Stimulated activated naive CD8-positive, alpha-beta T cell treated with anti-CD3 and anti-CD28 coated beads, Interleukin-15, Interleukin-2, amounts not matched to agents 100 ng/mL and 50 ng/mL, for 24 hours (primary cell): ENCODE measurements at regions not wholly inside any gene's neighbourhood (a gene's known extent, or its start where the extent isn't known, plus 50 kb on each side); places are given as distances from the start of the nearest gene placed in this dataset.
"Not testable (repeated sequence)": the region's sequence is repeated elsewhere in the genome, so short reads cannot be mapped to it uniquely, and the experiment has no call there.

ENCODE experiments used
- H3K27ac Mint-ChIP-seq: one replicate; pipeline ENCODE4 v1.8.0; 2021; ENCODE audit warnings: mild to moderate bottlenecking, mixed read lengths
- H3K27me3 Mint-ChIP-seq: one replicate; pipeline ENCODE4 v1.8.0; 2021; ENCODE audit warnings: mixed read lengths
- H3K36me3 Mint-ChIP-seq: one replicate; pipeline ENCODE4 v1.8.0; 2021; ENCODE audit warnings: low read depth, mixed read lengths
- H3K4me1 Mint-ChIP-seq: one replicate; pipeline ENCODE4 v1.8.0; 2021; ENCODE audit warnings: low read depth, mixed read lengths
- H3K4me3 Mint-ChIP-seq: one replicate; pipeline ENCODE4 v1.8.0; 2021; ENCODE audit warnings: mild to moderate bottlenecking, mixed read lengths
- H3K9me3 Mint-ChIP-seq: one replicate; pipeline ENCODE4 v1.8.0; 2021; ENCODE audit warnings: mixed read lengths

DNA sequence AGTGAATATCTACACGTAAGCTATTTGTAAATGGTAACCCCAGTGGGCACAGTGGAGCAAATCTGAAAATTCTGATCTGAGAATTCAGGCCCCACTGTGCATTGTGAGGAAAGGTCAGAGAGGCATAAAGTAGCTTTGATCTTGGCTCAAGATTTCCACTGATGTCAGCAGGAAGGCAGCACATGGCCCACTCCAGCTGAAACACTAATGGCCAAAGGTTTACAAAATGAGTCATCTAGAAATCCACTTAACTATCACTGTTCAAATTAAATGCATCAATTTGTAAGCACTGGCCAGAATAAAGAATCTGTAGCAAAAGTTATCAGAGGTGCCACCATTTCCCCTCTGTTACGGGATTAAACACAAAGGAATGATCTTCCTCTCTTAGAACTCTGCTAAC is 191.6 kb downstream of the C9orf152 start:
- H3K36me3 Mint-ChIP-seq = no peaks in the 10 kb centered on the region
- no peak overlapping the region for H3K27ac Mint-ChIP-seq
- H3K4me3 Mint-ChIP-seq = no peak overlapping the region
- H3K27me3 Mint-ChIP-seq = no peaks in the 10 kb centered on the region
- no peaks in the 10 kb centered on the region for H3K9me3 Mint-ChIP-seq
- H3K4me1 Mint-ChIP-seq = peaks cover 10% of the 10 kb centered on the region

DNA sequence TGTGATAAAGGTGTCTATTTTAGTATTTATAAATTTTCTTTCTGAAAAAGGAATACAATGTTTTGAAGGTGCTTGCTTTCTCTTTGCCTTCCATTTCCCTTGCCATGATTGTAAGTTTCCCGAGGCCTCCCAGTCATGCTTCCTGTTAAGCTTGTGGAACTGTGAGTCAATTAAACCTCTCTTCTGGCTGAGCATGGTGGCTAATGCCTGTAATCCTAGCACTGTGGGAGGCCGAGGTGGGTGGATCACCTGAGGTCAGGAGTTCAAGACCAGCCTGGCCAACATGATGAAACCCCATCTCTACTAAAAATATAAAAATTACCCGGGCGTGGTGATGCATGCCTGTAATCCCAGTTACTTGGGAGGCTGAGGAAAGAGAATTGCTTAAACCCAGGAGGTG is 187.7 kb downstream of the C9orf152 start:
- H3K27me3 Mint-ChIP-seq, H3K4me3 Mint-ChIP-seq, H3K36me3 Mint-ChIP-seq, H3K27ac Mint-ChIP-seq, H3K9me3 Mint-ChIP-seq: not testable (repeated sequence)
- H3K4me1 Mint-ChIP-seq = peaks cover 20% of the 10 kb centered on the region

DNA sequence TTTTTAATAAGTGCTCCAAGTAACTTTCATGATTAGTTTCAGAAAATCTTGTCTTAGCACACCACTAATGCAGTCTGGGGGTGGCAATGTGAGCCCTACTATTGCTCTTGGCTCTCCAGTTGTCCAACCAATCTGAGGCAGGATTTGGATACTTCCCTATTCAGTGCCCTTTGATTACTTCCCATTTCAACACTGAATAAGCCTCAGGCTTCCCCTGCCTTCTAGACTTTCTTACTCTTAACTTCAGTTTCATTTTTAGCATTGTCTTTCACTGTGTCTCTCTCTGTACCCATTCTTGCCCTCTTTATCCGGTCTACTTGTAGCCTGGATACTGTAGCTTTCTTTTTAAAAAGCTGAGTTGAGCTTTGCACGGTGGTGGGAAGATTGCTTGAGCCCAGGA is 186.1 kb downstream of the C9orf152 start:
- Mint-ChIP-seq H3K36me3 (no peaks in the 10 kb centered on the region), H3K27ac (no peak overlapping the region), H3K4me3 (no peak overlapping the region), H3K9me3 (no peaks in the 10 kb centered on the region), H3K27me3 (no peaks in the 10 kb centered on the region), H3K4me1 (peaks cover 14% of the 10 kb centered on the region)

DNA sequence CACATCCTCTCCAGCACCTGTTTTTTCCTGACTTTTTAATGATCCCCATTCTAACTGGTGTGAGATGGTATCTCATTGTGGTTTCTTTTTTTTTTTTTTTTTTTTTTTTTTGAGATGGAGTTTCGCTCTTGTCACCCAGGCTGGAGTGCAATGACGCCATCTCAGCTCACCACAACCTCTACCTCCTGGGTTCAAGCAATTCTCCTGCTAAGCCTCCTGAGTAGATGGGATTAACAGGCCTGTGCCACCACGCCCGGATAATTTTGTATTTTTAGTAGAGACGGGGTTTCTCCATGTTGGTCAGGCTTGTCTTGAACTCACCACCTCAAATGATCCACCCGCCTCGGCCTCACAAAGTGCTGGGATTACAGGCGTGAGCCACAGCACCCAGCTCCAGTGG is 184.7 kb downstream of the C9orf152 start:
- not testable (repeated sequence) for H3K36me3 Mint-ChIP-seq, H3K27me3 Mint-ChIP-seq, H3K4me3 Mint-ChIP-seq, H3K27ac Mint-ChIP-seq, H3K9me3 Mint-ChIP-seq
- peaks cover 14% of the 10 kb centered on the region for H3K4me1 Mint-ChIP-seq

DNA sequence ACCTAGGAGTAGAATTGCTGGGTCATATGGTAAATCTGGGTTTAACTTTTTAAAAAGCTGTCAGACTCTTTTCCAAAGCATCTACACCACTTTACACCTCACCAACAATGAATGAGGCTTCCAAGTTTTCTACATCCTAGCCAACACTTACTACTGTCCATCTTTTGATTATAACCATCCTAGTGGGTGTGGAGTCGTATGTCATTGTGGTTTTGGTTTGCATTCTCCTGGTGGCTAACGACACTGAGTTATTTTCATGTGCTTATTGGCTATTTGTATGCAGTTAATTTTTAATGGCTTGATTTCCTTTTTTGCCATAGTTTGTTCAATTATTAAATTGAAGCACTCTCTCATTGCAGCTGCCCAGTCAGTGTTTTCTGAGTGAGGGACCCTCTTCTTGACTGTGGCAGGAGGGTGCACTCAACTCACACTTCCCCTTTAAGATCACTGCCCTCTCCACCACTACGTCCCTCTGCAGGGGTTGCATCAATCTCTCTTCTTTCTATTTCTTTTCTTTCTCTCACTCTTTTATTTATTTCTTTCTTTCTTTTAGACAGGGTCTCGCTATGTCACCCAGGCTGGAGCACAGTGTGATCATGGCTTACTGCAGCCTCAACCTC is 182.3 kb downstream of the C9orf152 start:
- peaks cover 24% of the 10 kb centered on the region for H3K4me1 Mint-ChIP-seq
- no peak overlapping the region for H3K4me3 Mint-ChIP-seq
- no peaks in the 10 kb centered on the region for H3K9me3 Mint-ChIP-seq
- no peak overlapping the region for H3K27ac Mint-ChIP-seq
- H3K36me3 Mint-ChIP-seq = no peaks in the 10 kb centered on the region
- H3K27me3 Mint-ChIP-seq = no peaks in the 10 kb centered on the region

DNA sequence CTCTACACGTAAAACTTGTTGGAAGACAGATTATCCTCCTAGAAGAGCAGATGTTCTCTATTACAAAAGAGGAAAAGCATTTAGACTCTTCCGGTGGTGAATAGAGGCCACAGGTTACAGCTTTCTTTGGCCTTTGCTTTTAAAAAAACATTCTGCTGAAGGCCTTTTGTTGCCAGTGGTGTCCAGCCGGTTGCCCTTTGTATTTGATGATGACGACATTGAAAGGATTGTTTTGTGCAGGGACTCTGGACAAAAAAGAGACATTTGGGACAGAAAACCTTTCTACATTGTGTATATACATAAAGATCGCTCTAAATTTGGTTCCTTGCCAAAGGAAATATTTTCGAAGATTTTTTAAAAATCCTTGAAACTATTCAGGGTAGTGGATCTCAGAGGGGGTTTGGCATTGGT is 180.3 kb downstream of the C9orf152 start:
- no peaks in the 10 kb centered on the region for H3K9me3 Mint-ChIP-seq
- H3K27me3 Mint-ChIP-seq = no peaks in the 10 kb centered on the region
- H3K27ac Mint-ChIP-seq = no peak overlapping the region
- H3K4me1 Mint-ChIP-seq = peaks cover 12% of the 10 kb centered on the region
- H3K36me3 Mint-ChIP-seq = no peaks in the 10 kb centered on the region
- H3K4me3 Mint-ChIP-seq = no peak overlapping the region

DNA sequence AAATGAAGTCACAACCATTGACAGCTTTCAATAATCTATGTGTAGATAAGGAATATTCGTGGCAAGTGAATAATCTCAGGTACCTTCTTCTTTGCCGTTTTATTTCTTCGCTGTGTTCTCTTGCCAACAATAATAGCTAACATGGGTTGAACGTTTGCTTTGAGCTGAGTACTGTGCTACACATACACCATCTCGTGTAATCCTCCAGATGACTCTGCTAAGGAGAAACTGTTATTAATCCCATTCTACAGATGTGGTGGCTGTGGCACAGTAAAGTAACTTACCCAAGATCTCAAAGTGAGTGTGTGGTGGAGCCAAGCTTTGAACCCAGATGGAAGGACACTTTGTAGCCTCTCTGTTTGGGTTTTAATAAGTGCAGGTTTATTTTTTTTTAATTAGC is 179.7 kb downstream of the C9orf152 start:
- no peaks in the 10 kb centered on the region for H3K36me3 Mint-ChIP-seq
- H3K4me1 Mint-ChIP-seq = peaks cover 12% of the 10 kb centered on the region
- H3K4me3 Mint-ChIP-seq = no peak overlapping the region
- H3K9me3 Mint-ChIP-seq = no peaks in the 10 kb centered on the region
- H3K27me3 Mint-ChIP-seq = peaks cover 2% of the 10 kb centered on the region
- H3K27ac Mint-ChIP-seq = no peak overlapping the region

DNA sequence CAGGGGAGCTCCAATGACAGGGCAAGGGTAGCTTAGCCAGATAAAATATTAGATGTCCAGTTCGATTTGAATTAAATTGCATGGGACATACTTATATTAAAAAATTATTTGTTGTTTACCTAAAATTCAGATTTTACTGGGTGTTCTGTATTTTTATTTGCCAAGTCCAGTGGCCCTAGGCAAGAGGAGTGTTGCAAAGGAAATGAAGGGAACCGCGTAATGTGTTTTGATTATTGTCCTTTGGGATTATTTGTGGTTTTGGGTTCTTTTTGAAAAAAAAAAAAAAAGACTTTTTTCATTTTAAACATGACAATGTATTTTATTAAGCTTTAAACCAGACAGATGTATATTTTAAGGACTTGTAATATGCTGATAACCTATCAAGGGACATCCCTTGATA is 179.3 kb downstream of the C9orf152 start:
- H3K4me3 Mint-ChIP-seq = no peak overlapping the region
- no peaks in the 10 kb centered on the region for H3K36me3 Mint-ChIP-seq
- no peaks in the 10 kb centered on the region for H3K9me3 Mint-ChIP-seq
- H3K4me1 Mint-ChIP-seq = peaks cover 12% of the 10 kb centered on the region
- no peak overlapping the region for H3K27ac Mint-ChIP-seq
- H3K27me3 Mint-ChIP-seq = peaks cover 4% of the 10 kb centered on the region

DNA sequence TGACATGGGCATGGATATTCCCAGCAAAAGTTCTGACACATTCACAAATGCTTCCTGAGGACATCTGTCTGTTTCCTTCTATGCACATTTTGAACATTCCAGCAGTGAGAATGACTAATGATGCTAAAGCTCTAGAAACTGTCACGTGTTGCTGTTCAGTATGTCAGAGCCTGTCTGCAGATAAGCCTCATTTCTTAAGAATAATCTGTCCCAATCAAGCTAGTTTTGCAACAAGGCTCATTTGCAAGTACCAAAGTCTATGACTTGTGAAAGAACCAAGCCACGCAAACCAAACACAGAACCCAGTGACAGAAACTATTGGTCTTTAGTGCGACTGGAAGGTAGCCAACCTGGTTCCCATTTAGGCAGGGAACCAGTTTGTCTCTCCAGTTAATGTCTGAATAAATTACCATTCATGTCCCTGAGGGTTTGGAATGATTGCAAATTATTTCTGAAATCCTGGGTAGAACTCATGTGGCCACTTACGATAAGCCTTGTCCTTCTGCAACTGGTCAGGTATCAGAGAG is 178.5 kb downstream of the C9orf152 start:
- Mint-ChIP-seq H3K27me3 (peaks cover 4% of the 10 kb centered on the region), H3K9me3 (no peaks in the 10 kb centered on the region), H3K36me3 (no peaks in the 10 kb centered on the region), H3K27ac (no peak overlapping the region), H3K4me1 (peaks cover 12% of the 10 kb centered on the region), H3K4me3 (no peak overlapping the region)

DNA sequence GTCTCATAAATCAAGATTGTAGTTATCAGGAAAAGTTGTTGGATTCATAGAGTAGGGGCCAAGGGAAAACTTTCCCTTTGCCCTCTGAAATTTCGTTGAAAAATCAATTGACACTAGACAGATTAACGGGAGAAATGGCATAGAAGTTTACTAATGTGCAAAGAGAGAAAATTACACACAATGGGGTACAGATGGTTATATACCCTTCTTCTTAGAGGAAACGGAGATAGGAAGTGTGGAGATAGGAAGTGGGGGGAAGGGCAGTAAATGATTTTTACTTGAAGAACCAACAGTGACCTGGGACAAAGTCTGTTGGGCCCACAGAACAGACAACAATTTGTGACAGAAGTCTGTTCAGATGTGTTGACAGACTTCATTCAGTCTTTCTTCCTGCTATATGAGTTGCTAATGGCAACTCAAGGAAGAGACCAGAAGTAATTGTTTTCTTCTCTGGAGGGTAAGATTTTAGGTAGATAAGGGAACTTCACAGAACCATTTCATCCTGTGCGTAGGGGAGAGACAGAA is 177.9 kb downstream of the C9orf152 start:
- no peaks in the 10 kb centered on the region for H3K36me3 Mint-ChIP-seq
- H3K27me3 Mint-ChIP-seq = peaks cover 4% of the 10 kb centered on the region
- peaks cover 12% of the 10 kb centered on the region for H3K4me1 Mint-ChIP-seq
- H3K27ac Mint-ChIP-seq = no peak overlapping the region
- H3K9me3 Mint-ChIP-seq = no peaks in the 10 kb centered on the region
- H3K4me3 Mint-ChIP-seq = no peak overlapping the region

DNA sequence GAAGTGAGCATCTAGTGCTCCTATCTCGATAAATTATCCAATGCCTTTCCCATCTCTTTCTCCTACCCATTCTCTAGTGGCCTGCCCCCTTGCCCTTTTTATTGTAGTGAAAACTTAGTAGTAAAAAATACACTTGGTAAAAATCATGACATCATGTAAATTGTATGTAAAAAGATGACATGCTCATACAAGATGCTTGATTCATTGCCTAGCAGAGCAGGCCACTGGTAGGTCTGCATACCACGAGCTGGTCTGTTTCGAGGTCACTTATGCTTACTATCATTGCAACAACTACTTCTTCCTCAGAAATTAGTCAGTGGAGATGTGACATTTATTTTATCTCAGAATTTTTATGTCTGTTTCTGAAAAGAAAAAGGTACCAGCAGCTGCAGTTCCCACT is 177.3 kb downstream of the C9orf152 start:
- no peaks in the 10 kb centered on the region for H3K9me3 Mint-ChIP-seq
- no peak overlapping the region for H3K27ac Mint-ChIP-seq
- peaks cover 4% of the 10 kb centered on the region for H3K27me3 Mint-ChIP-seq
- H3K4me3 Mint-ChIP-seq = no peak overlapping the region
- peaks cover 12% of the 10 kb centered on the region for H3K4me1 Mint-ChIP-seq
- H3K36me3 Mint-ChIP-seq = no peaks in the 10 kb centered on the region

DNA sequence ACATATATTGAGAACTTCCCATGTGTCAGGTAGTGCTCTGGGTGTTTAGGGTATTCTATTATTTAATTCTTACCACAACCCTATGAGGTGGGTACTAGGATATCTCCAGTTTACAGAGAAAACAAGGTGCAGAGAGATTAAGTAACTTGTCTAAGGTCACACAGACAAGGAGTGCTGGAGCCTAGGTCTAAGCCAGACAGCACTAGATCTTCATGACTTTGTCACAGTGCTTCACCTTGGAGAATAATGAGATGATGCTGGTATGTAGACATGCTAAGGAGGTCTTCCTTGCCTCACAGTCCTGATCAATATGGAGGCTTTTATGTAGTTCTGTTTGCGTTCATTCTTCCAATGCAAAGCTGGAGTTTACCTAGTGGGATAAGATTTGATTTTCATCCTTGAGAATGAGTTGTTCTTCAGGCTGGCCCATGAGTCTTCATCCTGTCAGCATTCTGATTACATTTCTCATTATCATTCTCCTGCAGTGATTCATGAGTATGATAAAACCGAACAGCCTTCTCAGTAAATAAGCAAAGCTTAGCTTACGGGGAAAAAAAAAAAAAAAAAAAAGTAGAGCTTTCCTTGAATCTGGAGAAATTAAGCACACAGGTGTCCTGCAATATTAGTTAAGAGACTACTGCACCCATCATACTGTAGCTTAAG is 176.3 kb downstream of the C9orf152 start:
- H3K4me3 Mint-ChIP-seq = no peak overlapping the region
- no peak overlapping the region for H3K27ac Mint-ChIP-seq

DNA sequence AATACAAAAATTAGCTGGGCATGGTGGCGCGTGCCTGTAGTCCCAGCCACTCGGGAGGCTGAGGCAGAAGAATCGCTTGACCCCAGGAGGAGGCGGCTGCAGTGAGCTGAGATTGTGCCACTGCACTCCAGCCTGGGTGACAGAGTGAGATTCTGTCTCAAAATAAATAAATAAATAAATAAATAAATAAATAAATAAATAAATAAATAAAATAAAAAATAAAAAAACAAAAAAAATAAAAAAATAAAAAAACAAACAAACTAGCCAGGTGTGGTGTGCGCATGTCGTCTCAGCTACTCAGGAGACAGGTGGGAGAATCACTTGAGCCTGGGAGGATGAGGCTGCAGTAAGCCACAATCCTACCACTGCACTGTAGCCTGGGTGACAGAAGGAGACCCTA is 175.4 kb downstream of the C9orf152 start:
- not testable (repeated sequence) for H3K27me3 Mint-ChIP-seq, H3K27ac Mint-ChIP-seq, H3K4me3 Mint-ChIP-seq, H3K9me3 Mint-ChIP-seq, H3K36me3 Mint-ChIP-seq
- peaks cover 12% of the 10 kb centered on the region for H3K4me1 Mint-ChIP-seq

More for the DNA sequence above, 176.3 kb downstream of the C9orf152 start:
- Mint-ChIP-seq H3K4me1 (peaks cover 12% of the 10 kb centered on the region), H3K27me3 (peaks cover 4% of the 10 kb centered on the region), H3K36me3 (no peaks in the 10 kb centered on the region), H3K9me3 (no peaks in the 10 kb centered on the region)

DNA sequence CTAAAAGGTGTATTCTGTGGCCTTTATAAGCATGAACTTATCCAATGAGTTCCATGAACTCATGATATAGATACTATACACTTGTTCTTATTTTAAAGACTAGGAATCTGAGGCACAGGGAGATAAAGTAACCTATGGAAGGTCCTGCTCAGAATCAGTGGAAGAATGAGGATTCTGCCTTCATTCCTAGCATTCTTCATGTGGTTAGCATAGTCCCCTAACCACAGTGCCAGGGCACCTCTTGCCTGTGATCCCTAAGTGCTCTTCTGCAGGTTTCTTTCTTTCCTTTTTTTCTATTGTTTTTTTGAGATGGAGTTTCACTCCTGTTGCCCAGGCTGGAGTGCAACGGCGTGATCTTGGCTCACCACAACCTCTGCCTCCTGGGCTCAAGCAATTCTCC is 174.1 kb downstream of the C9orf152 start:
- H3K4me3 Mint-ChIP-seq = no peak overlapping the region
- no peaks in the 10 kb centered on the region for H3K9me3 Mint-ChIP-seq
- H3K27me3 Mint-ChIP-seq = peaks cover 4% of the 10 kb centered on the region
- H3K4me1 Mint-ChIP-seq = peaks cover 12% of the 10 kb centered on the region
- no peaks in the 10 kb centered on the region for H3K36me3 Mint-ChIP-seq
- H3K27ac Mint-ChIP-seq = no peak overlapping the region

DNA sequence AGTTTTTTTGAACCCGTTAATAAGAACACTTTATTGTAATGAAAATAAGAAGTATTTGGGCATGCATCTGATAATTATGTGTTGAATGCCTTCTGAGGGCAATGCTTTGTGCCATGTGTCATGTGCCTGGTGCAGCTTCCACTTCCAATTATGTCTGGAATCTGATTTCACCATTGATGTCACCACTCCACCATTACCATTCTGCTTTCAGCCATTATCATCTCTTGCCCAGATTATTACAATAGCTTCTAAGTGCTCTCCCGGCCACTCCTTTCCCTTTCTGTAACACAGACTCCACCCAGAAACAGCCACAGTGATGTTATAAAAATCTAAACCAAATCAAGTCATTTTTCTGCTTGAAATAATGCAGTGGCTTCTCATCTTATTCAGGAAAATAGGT is 171.7 kb downstream of the C9orf152 start:
- Mint-ChIP-seq H3K27ac (no peak overlapping the region), H3K9me3 (no peaks in the 10 kb centered on the region), H3K36me3 (no peaks in the 10 kb centered on the region)

DNA sequence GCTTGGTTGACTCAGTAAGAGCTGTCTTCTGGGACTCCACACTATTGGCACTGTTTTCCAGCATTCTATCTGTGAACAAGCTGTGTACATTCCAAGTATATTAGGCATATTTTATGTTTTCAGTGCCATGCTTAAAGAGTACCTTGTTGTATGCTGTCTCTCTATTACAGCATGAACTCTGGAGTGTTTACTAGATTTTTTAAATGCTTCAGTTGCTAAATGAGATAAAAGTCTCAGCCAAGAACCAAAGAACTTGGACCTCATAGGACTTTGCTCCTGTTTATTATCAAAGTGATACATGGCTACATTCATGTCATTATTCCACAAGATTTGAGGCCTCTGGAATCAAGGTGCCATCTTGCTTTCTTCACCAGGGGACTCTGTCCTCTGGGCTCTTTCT is 167.2 kb downstream of the C9orf152 start:
- no peaks in the 10 kb centered on the region for H3K9me3 Mint-ChIP-seq
- no peak overlapping the region for H3K27ac Mint-ChIP-seq
- no peaks in the 10 kb centered on the region for H3K36me3 Mint-ChIP-seq
- H3K4me1 Mint-ChIP-seq = no peaks in the 10 kb centered on the region
- no peaks in the 10 kb centered on the region for H3K27me3 Mint-ChIP-seq
- H3K4me3 Mint-ChIP-seq = no peak overlapping the region

More for the DNA sequence above, 171.7 kb downstream of the C9orf152 start:
- Mint-ChIP-seq H3K4me3 (no peak overlapping the region), H3K27me3 (peaks cover 4% of the 10 kb centered on the region), H3K4me1 (no peaks in the 10 kb centered on the region)
